ENCODE measurements at regions not wholly inside any gene's neighbourhood (a gene's known extent, or its start where the extent isn't known, plus 50 kb on each side); places are given as distances from the start of the nearest gene placed in this dataset.
A peak's percentile ranks its signal among the peaks of the same experiment; 100 is the strongest.

DNA sequence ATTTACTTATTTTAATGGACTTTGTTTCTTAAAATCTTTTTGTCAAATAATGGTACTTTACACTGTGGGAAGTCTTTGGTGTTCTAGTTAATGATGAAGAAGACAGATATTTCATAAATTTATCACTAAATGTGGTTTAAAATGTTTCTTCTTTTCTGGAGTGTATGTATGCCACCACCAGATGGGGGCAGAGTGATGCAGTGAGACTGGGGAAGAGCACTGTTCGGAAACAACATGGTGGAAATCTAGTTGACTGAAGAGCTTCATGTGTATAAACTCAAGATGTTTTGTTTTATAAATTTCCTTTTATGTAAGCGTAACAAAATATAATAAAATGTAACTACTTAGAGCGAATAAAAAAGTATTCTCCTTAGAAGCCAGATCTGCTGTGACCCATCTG, 195.1 kb downstream of the KCNE4 start:
- Histone ChIP-seq H3K27me3 (ENCODE audit: insufficient read depth) (no peaks in the 10 kb centered on the region), H3K4me2 (no peak overlapping the region), H3K9ac (no peak overlapping the region), H3F3A (replicated peaks; ENCODE audit: insufficient read depth) (no peaks in the 10 kb centered on the region), H2AFZ (ENCODE audit: low read depth) (no peak overlapping the region), H3K27ac (ENCODE audit: low read depth in 2 of 2, low read length in 1 of 2) (no peak overlapping the region), H3K36me3 (replicated peaks in 1 of 2; ENCODE audit: control insufficient read depth in 1 of 2, insufficient read depth in 2 of 2, low read length in 1 of 2) (peaks cover 0 to 5% of the 10 kb centered on the region in 2 experiments), H3K4me1 (ENCODE audit: control insufficient read depth in 1 of 2, insufficient read depth in 2 of 2, low read depth in 1 of 2, low read length in 1 of 2) (no peaks in the 10 kb centered on the region), H3K79me2 (ENCODE audit: insufficient read depth) (no peaks in the 10 kb centered on the region), H3K4me3 (ENCODE audit: low read depth in 2 of 2, low read length in 1 of 2) (no peak overlapping the region; a peak in 1 of 4 replicates), H3K9me2 (no peaks in the 10 kb centered on the region), H3K9me3 (peaks cover 3% of the 10 kb centered on the region; the same call in 1 of the 2 replicates), H4K20me1 (ENCODE audit: insufficient read depth) (no peaks in the 10 kb centered on the region)
- DNase-seq: peak; percentile 8
- TF ChIP-seq RAD21 (IDR thresholded peaks at IDR 0.05; ENCODE audit: low read length): peak; percentile 75
- TF ChIP-seq FOXJ3 (CRISPR knock-in tag; IDR thresholded peaks at IDR 0.05): no peak
- peak; percentile 60 for TF ChIP-seq SMC3 (IDR thresholded peaks at IDR 0.05; ENCODE audit: low read depth, low read length)
- TF ChIP-seq YY1 (IDR thresholded peaks at IDR 0.05; ENCODE audit: low read depth): peak; percentile 63; the same call in 1 of the 2 replicates
- TF ChIP-seq CTCF (IDR thresholded peaks at IDR 0.05): peak; percentile 63
- ChIA-PET CTCF (interaction anchor here (0.9 to 2.2 kb wide), 9 partner anchors 15 to 551 kb away, joined by 3 to 10 read pairs (median 3); no protein-coding TSS in a partner anchor), POLR2A (no interaction called here)
- 96% methylated on average over 3 of the region's 3 CpGs for WGBS (ENCODE audit: low lambda C conversion rate)

DNA sequence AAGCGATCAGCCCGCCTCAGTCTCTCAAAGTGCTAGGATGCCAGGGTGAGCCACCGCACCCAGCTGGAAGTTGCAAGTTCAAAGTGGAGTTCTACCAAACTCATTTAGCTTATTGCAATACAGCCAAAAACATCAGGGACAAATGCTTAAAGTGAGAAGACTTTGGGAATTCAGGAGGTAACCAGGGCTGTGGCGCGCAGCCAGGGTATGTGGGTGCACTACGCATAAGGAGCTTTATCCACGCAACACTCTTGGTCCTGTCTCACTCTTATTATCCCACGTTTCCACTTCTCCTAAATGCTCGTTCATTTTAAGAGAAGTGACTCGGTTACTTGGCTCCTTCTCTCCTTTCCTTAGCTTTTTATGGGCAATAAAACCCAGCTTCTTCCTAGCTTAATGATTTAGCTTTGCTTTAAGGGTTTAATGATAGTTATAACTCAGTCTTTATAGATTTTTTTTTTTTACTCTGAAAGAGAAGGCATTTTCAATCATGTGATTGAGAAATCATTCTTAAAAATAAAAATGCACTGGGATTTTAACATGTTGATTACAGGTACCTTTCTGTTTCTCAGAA, 199.8 kb downstream of the KCNE4 start:
- no peaks in the 10 kb centered on the region for H3K9me2 ChIP-seq
- H3K27ac ChIP-seq (ENCODE audit: low read depth in 2 of 2, low read length in 1 of 2): no peak overlapping the region
- 94% methylated on average over 10 of the region's 10 CpGs for WGBS (ENCODE audit: low lambda C conversion rate)
- no peak overlapping the region for H3K9ac ChIP-seq
- no peaks in the 10 kb centered on the region for H3K79me2 ChIP-seq (ENCODE audit: insufficient read depth)
- H3K4me1 ChIP-seq (ENCODE audit: control insufficient read depth in 1 of 2, insufficient read depth in 2 of 2, low read depth in 1 of 2, low read length in 1 of 2): no peaks in the 10 kb centered on the region
- POLR2A ChIA-PET: no interaction called here
- no peaks in the 10 kb centered on the region for H4K20me1 ChIP-seq (ENCODE audit: insufficient read depth)
- no peak for DNase-seq
- H2AFZ ChIP-seq (ENCODE audit: low read depth): no peak overlapping the region
- no peaks in the 10 kb centered on the region for H3F3A ChIP-seq (replicated peaks; ENCODE audit: insufficient read depth)
- no peaks in the 10 kb centered on the region for H3K36me3 ChIP-seq (replicated peaks in 1 of 2; ENCODE audit: control insufficient read depth in 1 of 2, insufficient read depth in 2 of 2, low read length in 1 of 2)
- H3K27me3 ChIP-seq (ENCODE audit: insufficient read depth): no peaks in the 10 kb centered on the region
- no peak overlapping the region for H3K4me3 ChIP-seq (ENCODE audit: low read depth in 2 of 2, low read length in 1 of 2)
- CTCF ChIA-PET: interaction anchor here (1.0 kb wide), 1 partner anchor 24 kb away, joined by 3 read pairs; no protein-coding TSS in a partner anchor
- TF ChIP-seq NFIC (IDR thresholded peaks at IDR 0.05; ENCODE audit: borderline replicate concordance) (no peak), YY1 (IDR thresholded peaks at IDR 0.05; ENCODE audit: low read depth) (no peak), FOSL2 (IDR thresholded peaks at IDR 0.05; ENCODE audit: borderline replicate concordance, low read depth) (no peak)
- TF ChIP-seq, protein P1, sequence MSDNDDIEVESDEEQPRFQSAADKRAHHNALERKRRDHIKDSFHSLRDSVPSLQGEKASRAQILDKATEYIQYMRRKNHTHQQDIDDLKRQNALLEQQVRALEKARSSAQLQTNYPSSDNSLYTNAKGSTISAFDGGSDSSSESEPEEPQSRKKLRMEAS (IDR thresholded peaks at IDR 0.05; ENCODE audit: low read depth): no peak
- peaks cover 22% of the 10 kb centered on the region for H3K9me3 ChIP-seq
- H3K4me2 ChIP-seq: no peak overlapping the region

GRCh38 chr2:223260681-223261080, 208.7 kb downstream of the KCNE4 start:
- DNase-seq: no peak
- peak overlapping the region; percentile 44; the same call in 1 of the 2 replicates for H3K9ac ChIP-seq
- TF ChIP-seq MEF2A (IDR thresholded peaks at IDR 0.05; ENCODE audit: borderline replicate concordance, low read depth) (peak; percentile 67; the same call in 1 of the 2 replicates), EP300 (IDR thresholded peaks at IDR 0.05; ENCODE audit: borderline replicate concordance in 1 of 2, low read depth in 1 of 2, low read length in 1 of 2) (peak in 1 of 2 experiments; percentile 67; a peak in 1 of 4 replicates), FOXM1 (IDR thresholded peaks at IDR 0.05; ENCODE audit: low read depth) (peak; percentile 79; the same call in 1 of the 2 replicates), GABPA (IDR thresholded peaks at IDR 0.05; ENCODE audit: low read depth) (no peak), SMC3 (IDR thresholded peaks at IDR 0.05; ENCODE audit: low read depth, low read length) (no peak), POLR2AphosphoS5 (IDR thresholded peaks at IDR 0.05; ENCODE audit: low read depth, low read length) (no peak)
- TF ChIP-seq, protein P2, sequence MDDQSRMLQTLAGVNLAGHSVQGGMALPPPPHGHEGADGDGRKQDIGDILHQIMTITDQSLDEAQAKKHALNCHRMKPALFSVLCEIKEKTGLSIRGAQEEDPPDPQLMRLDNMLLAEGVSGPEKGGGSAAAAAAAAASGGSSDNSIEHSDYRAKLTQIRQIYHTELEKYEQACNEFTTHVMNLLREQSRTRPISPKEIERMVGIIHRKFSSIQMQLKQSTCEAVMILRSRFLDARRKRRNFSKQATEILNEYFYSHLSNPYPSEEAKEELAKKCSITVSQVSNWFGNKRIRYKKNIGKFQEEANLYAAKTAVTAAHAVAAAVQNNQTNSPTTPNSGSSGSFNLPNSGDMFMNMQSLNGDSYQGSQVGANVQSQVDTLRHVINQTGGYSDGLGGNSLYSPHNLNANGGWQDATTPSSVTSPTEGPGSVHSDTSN (IDR thresholded peaks at IDR 0.05): peak; percentile 39; the same call in 1 of the 2 replicates
- TF ChIP-seq, protein P3, sequence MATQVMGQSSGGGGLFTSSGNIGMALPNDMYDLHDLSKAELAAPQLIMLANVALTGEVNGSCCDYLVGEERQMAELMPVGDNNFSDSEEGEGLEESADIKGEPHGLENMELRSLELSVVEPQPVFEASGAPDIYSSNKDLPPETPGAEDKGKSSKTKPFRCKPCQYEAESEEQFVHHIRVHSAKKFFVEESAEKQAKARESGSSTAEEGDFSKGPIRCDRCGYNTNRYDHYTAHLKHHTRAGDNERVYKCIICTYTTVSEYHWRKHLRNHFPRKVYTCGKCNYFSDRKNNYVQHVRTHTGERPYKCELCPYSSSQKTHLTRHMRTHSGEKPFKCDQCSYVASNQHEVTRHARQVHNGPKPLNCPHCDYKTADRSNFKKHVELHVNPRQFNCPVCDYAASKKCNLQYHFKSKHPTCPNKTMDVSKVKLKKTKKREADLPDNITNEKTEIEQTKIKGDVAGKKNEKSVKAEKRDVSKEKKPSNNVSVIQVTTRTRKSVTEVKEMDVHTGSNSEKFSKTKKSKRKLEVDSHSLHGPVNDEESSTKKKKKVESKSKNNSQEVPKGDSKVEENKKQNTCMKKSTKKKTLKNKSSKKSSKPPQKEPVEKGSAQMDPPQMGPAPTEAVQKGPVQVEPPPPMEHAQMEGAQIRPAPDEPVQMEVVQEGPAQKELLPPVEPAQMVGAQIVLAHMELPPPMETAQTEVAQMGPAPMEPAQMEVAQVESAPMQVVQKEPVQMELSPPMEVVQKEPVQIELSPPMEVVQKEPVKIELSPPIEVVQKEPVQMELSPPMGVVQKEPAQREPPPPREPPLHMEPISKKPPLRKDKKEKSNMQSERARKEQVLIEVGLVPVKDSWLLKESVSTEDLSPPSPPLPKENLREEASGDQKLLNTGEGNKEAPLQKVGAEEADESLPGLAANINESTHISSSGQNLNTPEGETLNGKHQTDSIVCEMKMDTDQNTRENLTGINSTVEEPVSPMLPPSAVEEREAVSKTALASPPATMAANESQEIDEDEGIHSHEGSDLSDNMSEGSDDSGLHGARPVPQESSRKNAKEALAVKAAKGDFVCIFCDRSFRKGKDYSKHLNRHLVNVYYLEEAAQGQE (IDR thresholded peaks at IDR 0.05; ENCODE audit: low read depth, low read length): no peak

More at GRCh38 chr2:223260681-223261080, 208.7 kb downstream of the KCNE4 start:
- Histone ChIP-seq H3K4me3 (ENCODE audit: low read depth in 2 of 2, low read length in 1 of 2) (no peak overlapping the region), H3K79me2 (ENCODE audit: insufficient read depth) (no peaks in the 10 kb centered on the region), H3K36me3 (replicated peaks in 1 of 2; ENCODE audit: control insufficient read depth in 1 of 2, insufficient read depth in 2 of 2, low read length in 1 of 2) (no peaks in the 10 kb centered on the region), H3K27me3 (ENCODE audit: insufficient read depth) (no peaks in the 10 kb centered on the region), H4K20me1 (ENCODE audit: insufficient read depth) (no peaks in the 10 kb centered on the region), H3K27ac (ENCODE audit: low read depth in 2 of 2, low read length in 1 of 2) (peak overlapping the region; percentile 50 to 80; a peak in 3 of 4 replicates), H2AFZ (ENCODE audit: low read depth) (peak overlapping the region; percentile 52), H3K9me2 (no peaks in the 10 kb centered on the region), H3K9me3 (peaks cover 11% of the 10 kb centered on the region), H3K4me1 (ENCODE audit: control insufficient read depth in 1 of 2, insufficient read depth in 2 of 2, low read depth in 1 of 2, low read length in 1 of 2) (peaks cover 2 to 10% of the 10 kb centered on the region in 2 experiments; a peak in 2 of 4 replicates), H3K4me2 (peak overlapping the region; percentile 13; the same call in 1 of the 2 replicates), H3F3A (replicated peaks; ENCODE audit: insufficient read depth) (peaks cover 6% of the 10 kb centered on the region)
- WGBS (ENCODE audit: low lambda C conversion rate): 37% methylated on average over 2 of the region's 2 CpGs
- ChIA-PET POLR2A (no interaction called here), CTCF (interaction anchor here (0.7 kb wide), 1 partner anchor 9 kb away, joined by 4 read pairs; no protein-coding TSS in a partner anchor)

Measured in SK-N-SH (cell line).